ENCODE measurements at regions not wholly inside any gene's neighbourhood (a gene's known extent, or its start where the extent isn't known, plus 50 kb on each side); places are given as distances from the start of the nearest gene placed in this dataset.

- no peak for DNase-seq (ENCODE audit: low read depth in 4 of 4, low spot score in 1 of 4)
These were observed 159.6 kb upstream of the ANK2 start for GRCh38 chr4:112889619-112890527.

- no peak for DNase-seq (ENCODE audit: low read depth in 4 of 4, low spot score in 1 of 4)
These were observed 155.0 kb upstream of the ANK2 start for GRCh38 chr4:112894480-112894879.

GRCh38 chr4:112894951-112895350, 154.5 kb upstream of the ANK2 start:
- no peak for DNase-seq (ENCODE audit: low read depth in 4 of 4, low spot score in 1 of 4)

- DNase-seq (ENCODE audit: low read depth in 4 of 4, low spot score in 1 of 4): no peak
These were observed 153.4 kb upstream of the ANK2 start for GRCh38 chr4:112895811-112896608.

- no peak for DNase-seq (ENCODE audit: low read depth in 4 of 4, low spot score in 1 of 4)
These were observed 152.8 kb upstream of the ANK2 start for GRCh38 chr4:112896609-112897190.

- DNase-seq (ENCODE audit: low read depth in 4 of 4, low spot score in 1 of 4): no peak
These were observed 151.9 kb upstream of the ANK2 start for GRCh38 chr4:112897543-112897942.

- DNase-seq (ENCODE audit: low read depth in 4 of 4, low spot score in 1 of 4): no peak
These were observed 150.9 kb upstream of the ANK2 start for GRCh38 chr4:112898357-112899141.

- no peak for DNase-seq (ENCODE audit: low read depth in 4 of 4, low spot score in 1 of 4)
These were observed 149.0 kb upstream of the ANK2 start for GRCh38 chr4:112900416-112900815.

- no peak for DNase-seq (ENCODE audit: low read depth in 4 of 4, low spot score in 1 of 4)
These were observed 147.5 kb upstream of the ANK2 start for GRCh38 chr4:112901962-112902411.

GRCh38 chr4:112905728-112906127, 143.7 kb upstream of the ANK2 start:
- no peak for DNase-seq (ENCODE audit: low read depth in 4 of 4, low spot score in 1 of 4)

- DNase-seq (ENCODE audit: low read depth in 4 of 4, low spot score in 1 of 4): no peak
These were observed 140.9 kb upstream of the ANK2 start for GRCh38 chr4:112908511-112908910.

- no peak for DNase-seq (ENCODE audit: low read depth in 4 of 4, low spot score in 1 of 4)
These were observed 139.2 kb upstream of the ANK2 start for GRCh38 chr4:112910109-112910736.

- DNase-seq (ENCODE audit: low read depth in 4 of 4, low spot score in 1 of 4): no peak
These were observed 132.6 kb upstream of the ANK2 start for GRCh38 chr4:112916868-112917267.

GRCh38 chr4:112923516-112923915, 125.9 kb upstream of the ANK2 start:
- no peak for DNase-seq (ENCODE audit: low read depth in 4 of 4, low spot score in 1 of 4)

GRCh38 chr4:112926819-112927218, 122.6 kb upstream of the ANK2 start:
- DNase-seq (ENCODE audit: low read depth in 4 of 4, low spot score in 1 of 4): no peak

- DNase-seq (ENCODE audit: low read depth in 4 of 4, low spot score in 1 of 4): no peak
These were observed 121.9 kb upstream of the ANK2 start for GRCh38 chr4:112927544-112927943.

GRCh38 chr4:112931001-112931400, 118.5 kb upstream of the ANK2 start:
- no peak for DNase-seq (ENCODE audit: low read depth in 4 of 4, low spot score in 1 of 4)

- no peak for DNase-seq (ENCODE audit: low read depth in 4 of 4, low spot score in 1 of 4)
These were observed 115.7 kb upstream of the ANK2 start for GRCh38 chr4:112933790-112934189.

- no peak for DNase-seq (ENCODE audit: low read depth in 4 of 4, low spot score in 1 of 4)
These were observed 110.9 kb upstream of the ANK2 start for GRCh38 chr4:112938461-112939058.

GRCh38 chr4:112939901-112940300, 109.6 kb upstream of the ANK2 start:
- no peak for DNase-seq (ENCODE audit: low read depth in 4 of 4, low spot score in 1 of 4)

Measured in stimulated activated CD4-positive, alpha-beta T cell treated with anti-CD3 and anti-CD28 coated beads, Interleukin-1b, Interleukin-23, amount 100 ng/mL, for 24 hours (primary cell).